ENCODE measurements at regions not wholly inside any gene's neighbourhood (a gene's known extent, or its start where the extent isn't known, plus 50 kb on each side); places are given as distances from the start of the nearest gene placed in this dataset.

- TF ChIP-seq SPI1 (IDR thresholded peaks at IDR 0.05; ENCODE audit: borderline replicate concordance, low read depth) (no peak), CTCF (IDR thresholded peaks at IDR 0.05; ENCODE audit: insufficient read depth, low read length) (no peak), POLR2AphosphoS5 (IDR thresholded peaks at IDR 0.05; ENCODE audit: low read depth) (no peak)
These were observed 308.0 kb upstream of the SFSWAP start for GRCh38 chr12:131402781-131403396.
